ELR (cell line): ENCODE measurements at regions not wholly inside any gene's neighbourhood (a gene's known extent, or its start where the extent isn't known, plus 50 kb on each side); places are given as distances from the start of the nearest gene placed in this dataset.

Source experiments
- DNase-seq: peaks from one replicate; pipeline ENCODE4 v3.0.0-alpha.2; 2015; ENCODE audit warnings: low read depth

- DNase-seq: no peak
Measured at GRCh38 chr6:22809370-22809769, 240.0 kb downstream of the HDGFL1 start.

GRCh38 chr6:22819209-22819608, 249.8 kb downstream of the HDGFL1 start:
- no peak for DNase-seq

GRCh38 chr6:22821664-22822320, 252.4 kb downstream of the HDGFL1 start:
- DNase-seq: no peak

GRCh38 chr6:22825210-22825609, 255.8 kb downstream of the HDGFL1 start:
- DNase-seq: no peak

GRCh38 chr6:22826961-22827360, 257.6 kb downstream of the HDGFL1 start:
- DNase-seq: no peak

- DNase-seq: no peak
Measured at GRCh38 chr6:22827760-22828159, 258.4 kb downstream of the HDGFL1 start.

GRCh38 chr6:22828179-22829062, 259.1 kb downstream of the HDGFL1 start:
- DNase-seq: peak; percentile 96

GRCh38 chr6:22829070-22829469, 259.7 kb downstream of the HDGFL1 start:
- no peak for DNase-seq

- no peak for DNase-seq
Measured at GRCh38 chr6:22830463-22830862, 261.1 kb downstream of the HDGFL1 start.

- DNase-seq: no peak
Measured at GRCh38 chr6:22833191-22833590, 263.8 kb downstream of the HDGFL1 start.

- peak; percentile 10 for DNase-seq
Measured at GRCh38 chr6:22838345-22838744, 269.0 kb downstream of the HDGFL1 start.

- DNase-seq: no peak
Measured at GRCh38 chr6:22845467-22845866, 276.1 kb downstream of the HDGFL1 start.

- DNase-seq: no peak
Measured at GRCh38 chr6:22848121-22848520, 278.8 kb downstream of the HDGFL1 start.

- DNase-seq: no peak
Measured at GRCh38 chr6:22849921-22850320, 280.6 kb downstream of the HDGFL1 start.

GRCh38 chr6:22852101-22852500, 282.7 kb downstream of the HDGFL1 start:
- DNase-seq: no peak

- DNase-seq: no peak
Measured at GRCh38 chr6:22873513-22874136, 304.3 kb downstream of the HDGFL1 start.

GRCh38 chr6:22875845-22876244, 306.5 kb downstream of the HDGFL1 start:
- no peak for DNase-seq

- DNase-seq: no peak
Measured at GRCh38 chr6:22878324-22878701, 308.9 kb downstream of the HDGFL1 start.

GRCh38 chr6:22878706-22879105, 309.3 kb downstream of the HDGFL1 start:
- DNase-seq: no peak

- peak; percentile 98 for DNase-seq
Measured at GRCh38 chr6:22880686-22881433, 311.5 kb downstream of the HDGFL1 start.

- no peak for DNase-seq
Measured at GRCh38 chr6:22882581-22882980, 313.2 kb downstream of the HDGFL1 start.

- DNase-seq: no peak
Measured at GRCh38 chr6:22883061-22883717, 313.8 kb downstream of the HDGFL1 start.
